Panc1 (cell line): ENCODE measurements at regions not wholly inside any gene's neighbourhood (a gene's known extent, or its start where the extent isn't known, plus 50 kb on each side); places are given as distances from the start of the nearest gene placed in this dataset.

Source experiments
- ATAC-seq: fragments of 200-7000 bp; cut with Tn5 transposase; 2 replicates; pipeline ENCODE4 v1.9.1; 2020; ENCODE audit warnings: mild to moderate bottlenecking, moderate library complexity
- BruUV-seq: library from RNA; stranded (reverse); fragments of 400-500 nt; replicated peaks from 2 replicates; lab custom pipeline; 2021; lab: Mats Ljungman, UMichigan
- CTCF ChIA-PET: fragments of 300-600 bp; sonication (Branson Sonifier 250); formaldehyde crosslinking; loops from one replicate; lab custom pipeline; 2022; ENCODE audit warnings: antibody characterized with exemption; lab: Charles Lee
- POLR2A ChIA-PET: fragments of 300-600 bp; sonication (Branson Sonifier 250); formaldehyde crosslinking; loops from one replicate; lab custom pipeline; 2022; ENCODE audit warnings: antibody characterized with exemption; lab: Charles Lee
- DNase-seq: peaks from one replicate; pipeline ENCODE4 v3.0.0-alpha.2; 2010; ENCODE audit warnings: low read depth, low spot score
- H3K27ac ChIP-seq: 2 replicates; pipeline ENCODE4 v1.5.1; 2011; ENCODE audit warnings: mild to moderate bottlenecking, low read length, inconsistent platforms
- H3K27me3 ChIP-seq: fragments of 200-500 bp; sonication (Bioruptor generic); 2 replicates; pipeline ENCODE4 v1.6.0; 2014; ENCODE audit warnings: low read length, inconsistent platforms; ENCODE audit not compliant: control insufficient read depth, insufficient read depth
- H3K36me3 ChIP-seq: fragments of 200-500 bp; sonication (Bioruptor generic); 2 replicates; pipeline ENCODE4 v1.5.1; 2014; ENCODE audit warnings: inconsistent platforms, mild to moderate bottlenecking, low read length, moderate library complexity; ENCODE audit not compliant: control insufficient read depth, insufficient read depth
- H3K4me1 ChIP-seq: 2 replicates; pipeline ENCODE4 v1.5.1; 2011; ENCODE audit warnings: inconsistent platforms, mild to moderate bottlenecking, low read length, moderate library complexity; ENCODE audit not compliant: control insufficient read depth, insufficient read depth
- H3K4me3 ChIP-seq, 2 experiments: 2 replicates each; pipeline ENCODE4 v1.5.1; 2011 to 2012; ENCODE audit warnings: low read depth in 2 of 2, low read length in 2 of 2, mild to moderate bottlenecking in 2 of 2, inconsistent platforms in 1 of 2, moderate library complexity in 1 of 2
- H3K9me3 ChIP-seq: fragments of 200-500 bp; sonication (Bioruptor generic); 2 replicates; pipeline ENCODE4 v1.5.1; 2014; ENCODE audit warnings: low read depth, mild to moderate bottlenecking, inconsistent platforms, low read length, moderate library complexity; ENCODE audit not compliant: control insufficient read depth, insufficient read depth
- POLR2AphosphoS5 ChIP-seq: IDR thresholded peaks from 2 replicates; pipeline ENCODE4 v1.6.1; 2012; ENCODE audit warnings: mild to moderate bottlenecking, low read depth, low read length, moderate library complexity
- SIN3A ChIP-seq: IDR thresholded peaks from 2 replicates; pipeline ENCODE4 v1.6.1; 2012; ENCODE audit warnings: low read depth, mild to moderate bottlenecking, low read length, moderate library complexity, borderline replicate concordance; ENCODE audit not compliant: insufficient read depth
- TCF7L2 ChIP-seq: IDR thresholded peaks from 2 replicates; pipeline ENCODE4 v1.6.1; 2011; ENCODE audit warnings: mild to moderate bottlenecking, low read depth, low read length, inconsistent platforms
- in situ Hi-C: cut with HindIII; loops from 2 replicates; pipeline ENCODE4 v1.10.0; 2016; ENCODE audit warnings: low sequenced_read_pairs, low pct_unique_long_range_greater_than_20kb
- intact Hi-C: fragments of 100-400 bp; cut with micrococcal nuclease; formaldehyde crosslinking; loops from one replicate; pipeline ENCODE4 v1.10.0; 2022; ENCODE audit not compliant: unreplicated experiment
- TF ChIP-seq, protein P1 (sequence below): fragments of 450-650 bp; IDR thresholded peaks from 2 replicates; pipeline ENCODE4 v1.5.1; 2017; ENCODE audit warnings: mild to moderate bottlenecking
- TF ChIP-seq, protein P2 (sequence below), 2 experiments: IDR thresholded peaks; 2 replicates each; pipeline ENCODE4 v1.6.1; 2011 to 2012; ENCODE audit warnings: low read depth in 2 of 2, control low read depth in 1 of 2, low read length in 1 of 2, mild to moderate bottlenecking in 1 of 2, moderate library complexity in 1 of 2; ENCODE audit not compliant: insufficient read depth in 1 of 2

DNA sequence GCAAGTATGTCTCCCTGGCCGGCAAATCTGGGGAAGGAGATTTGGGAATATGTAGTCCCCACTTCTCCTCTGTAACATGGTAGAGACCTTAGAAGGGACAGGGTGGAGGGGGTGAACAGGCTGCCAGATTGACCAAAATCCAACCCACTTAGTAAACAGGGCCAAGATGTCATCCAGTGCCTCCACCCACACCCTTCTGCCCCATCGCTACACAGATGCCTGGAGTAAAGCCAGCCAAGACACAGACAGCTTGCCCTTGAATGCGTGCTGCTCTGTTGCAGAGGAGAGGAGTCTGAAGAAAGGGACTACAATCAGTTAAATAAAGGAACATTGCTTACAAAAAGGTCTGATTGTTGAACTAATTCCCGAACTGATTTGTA, 160.1 kb upstream of the LDB2 start:
- CTCF ChIA-PET = no interaction called here
- Histone ChIP-seq H3K9me3 (no peaks in the 10 kb centered on the region), H3K27me3 (no peaks in the 10 kb centered on the region), H3K4me3 (no peak overlapping the region), H3K36me3 (no peaks in the 10 kb centered on the region), H3K4me1 (no peaks in the 10 kb centered on the region), H3K27ac (no peak overlapping the region)
- POLR2A ChIA-PET = no interaction called here
- in situ Hi-C loops (no loop called here), intact Hi-C loops (no loop called here)
- BruUV-seq = no TSS peak
- TF ChIP-seq, protein P1, sequence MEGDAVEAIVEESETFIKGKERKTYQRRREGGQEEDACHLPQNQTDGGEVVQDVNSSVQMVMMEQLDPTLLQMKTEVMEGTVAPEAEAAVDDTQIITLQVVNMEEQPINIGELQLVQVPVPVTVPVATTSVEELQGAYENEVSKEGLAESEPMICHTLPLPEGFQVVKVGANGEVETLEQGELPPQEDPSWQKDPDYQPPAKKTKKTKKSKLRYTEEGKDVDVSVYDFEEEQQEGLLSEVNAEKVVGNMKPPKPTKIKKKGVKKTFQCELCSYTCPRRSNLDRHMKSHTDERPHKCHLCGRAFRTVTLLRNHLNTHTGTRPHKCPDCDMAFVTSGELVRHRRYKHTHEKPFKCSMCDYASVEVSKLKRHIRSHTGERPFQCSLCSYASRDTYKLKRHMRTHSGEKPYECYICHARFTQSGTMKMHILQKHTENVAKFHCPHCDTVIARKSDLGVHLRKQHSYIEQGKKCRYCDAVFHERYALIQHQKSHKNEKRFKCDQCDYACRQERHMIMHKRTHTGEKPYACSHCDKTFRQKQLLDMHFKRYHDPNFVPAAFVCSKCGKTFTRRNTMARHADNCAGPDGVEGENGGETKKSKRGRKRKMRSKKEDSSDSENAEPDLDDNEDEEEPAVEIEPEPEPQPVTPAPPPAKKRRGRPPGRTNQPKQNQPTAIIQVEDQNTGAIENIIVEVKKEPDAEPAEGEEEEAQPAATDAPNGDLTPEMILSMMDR = no peak
- no peak for TF ChIP-seq TCF7L2
- no peak for TF ChIP-seq POLR2AphosphoS5
- TF ChIP-seq SIN3A = no peak
- TF ChIP-seq, protein P2, sequence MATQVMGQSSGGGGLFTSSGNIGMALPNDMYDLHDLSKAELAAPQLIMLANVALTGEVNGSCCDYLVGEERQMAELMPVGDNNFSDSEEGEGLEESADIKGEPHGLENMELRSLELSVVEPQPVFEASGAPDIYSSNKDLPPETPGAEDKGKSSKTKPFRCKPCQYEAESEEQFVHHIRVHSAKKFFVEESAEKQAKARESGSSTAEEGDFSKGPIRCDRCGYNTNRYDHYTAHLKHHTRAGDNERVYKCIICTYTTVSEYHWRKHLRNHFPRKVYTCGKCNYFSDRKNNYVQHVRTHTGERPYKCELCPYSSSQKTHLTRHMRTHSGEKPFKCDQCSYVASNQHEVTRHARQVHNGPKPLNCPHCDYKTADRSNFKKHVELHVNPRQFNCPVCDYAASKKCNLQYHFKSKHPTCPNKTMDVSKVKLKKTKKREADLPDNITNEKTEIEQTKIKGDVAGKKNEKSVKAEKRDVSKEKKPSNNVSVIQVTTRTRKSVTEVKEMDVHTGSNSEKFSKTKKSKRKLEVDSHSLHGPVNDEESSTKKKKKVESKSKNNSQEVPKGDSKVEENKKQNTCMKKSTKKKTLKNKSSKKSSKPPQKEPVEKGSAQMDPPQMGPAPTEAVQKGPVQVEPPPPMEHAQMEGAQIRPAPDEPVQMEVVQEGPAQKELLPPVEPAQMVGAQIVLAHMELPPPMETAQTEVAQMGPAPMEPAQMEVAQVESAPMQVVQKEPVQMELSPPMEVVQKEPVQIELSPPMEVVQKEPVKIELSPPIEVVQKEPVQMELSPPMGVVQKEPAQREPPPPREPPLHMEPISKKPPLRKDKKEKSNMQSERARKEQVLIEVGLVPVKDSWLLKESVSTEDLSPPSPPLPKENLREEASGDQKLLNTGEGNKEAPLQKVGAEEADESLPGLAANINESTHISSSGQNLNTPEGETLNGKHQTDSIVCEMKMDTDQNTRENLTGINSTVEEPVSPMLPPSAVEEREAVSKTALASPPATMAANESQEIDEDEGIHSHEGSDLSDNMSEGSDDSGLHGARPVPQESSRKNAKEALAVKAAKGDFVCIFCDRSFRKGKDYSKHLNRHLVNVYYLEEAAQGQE (IDR thresholded peaks at IDR 0.05; ENCODE audit: insufficient read depth in 1 of 2, low read depth in 2 of 2, low read length in 1 of 2) = no peak
- ATAC-seq (no peak), DNase-seq (no peak)

DNA sequence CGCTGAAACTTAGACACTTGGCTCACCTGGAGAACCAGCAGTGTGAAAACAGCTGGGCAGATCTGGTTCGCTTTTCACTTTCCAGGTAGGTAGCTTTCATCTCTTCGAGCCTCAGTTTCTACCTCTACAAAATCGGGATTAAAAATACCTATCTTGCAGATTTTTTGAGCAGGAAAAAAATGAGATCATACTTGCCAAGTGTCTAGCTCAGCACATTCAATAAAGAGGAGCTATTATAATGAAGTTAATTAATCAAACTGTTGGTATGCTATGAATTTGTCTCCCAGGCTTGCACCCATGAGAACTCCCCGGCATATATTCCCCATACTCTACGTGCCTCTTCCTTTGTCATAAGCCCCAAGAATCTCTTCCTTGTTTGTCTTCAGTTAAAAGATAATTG, 158.6 kb upstream of the LDB2 start:
- Histone ChIP-seq H3K9me3 (no peaks in the 10 kb centered on the region), H3K27me3 (no peaks in the 10 kb centered on the region), H3K4me3 (no peak overlapping the region), H3K27ac (no peak overlapping the region), H3K4me1 (no peaks in the 10 kb centered on the region), H3K36me3 (no peaks in the 10 kb centered on the region)
- no TSS peak for BruUV-seq
- ChIA-PET POLR2A (no interaction called here), CTCF (no interaction called here)
- intact Hi-C loops (no loop called here), in situ Hi-C loops (no loop called here)
- DNase-seq (no peak), ATAC-seq (no peak)
- TF ChIP-seq SIN3A (no peak), TCF7L2 (no peak), POLR2AphosphoS5 (no peak)
- TF ChIP-seq, protein P1 = no peak
- TF ChIP-seq, protein P2 (IDR thresholded peaks at IDR 0.05; ENCODE audit: insufficient read depth in 1 of 2, low read depth in 2 of 2, low read length in 1 of 2) = no peak
